GM12878 (cell line): ENCODE measurements at regions not wholly inside any gene's neighbourhood (a gene's known extent, or its start where the extent isn't known, plus 50 kb on each side); places are given as distances from the start of the nearest gene placed in this dataset.

Source experiments
- ASH2L ChIP-seq: fragments of 300-600, 200-600 bp; sonication (generic); IDR thresholded peaks from 2 replicates; pipeline ENCODE4 v1.6.1; 2017; ENCODE audit warnings: low read depth, mild to moderate bottlenecking, borderline replicate concordance
- CHD4 ChIP-seq: fragments of 200-600 bp; sonication (generic); IDR thresholded peaks from 2 replicates; pipeline ENCODE4 v1.6.1; 2016; ENCODE audit warnings: mild to moderate bottlenecking
- CREM ChIP-seq: IDR thresholded peaks from 2 replicates; pipeline ENCODE4 v1.6.1; 2014; ENCODE audit warnings: antibody characterized with exemption, low read depth
- ESRRA ChIP-seq: IDR thresholded peaks from 2 replicates; pipeline ENCODE4 v1.6.1; 2012; ENCODE audit warnings: mild to moderate bottlenecking, low read length, improper control_type of control experiment
- FOS ChIP-seq: IDR thresholded peaks from 3 replicates; pipeline ENCODE4 v1.6.1; 2011; ENCODE audit warnings: borderline replicate concordance; ENCODE audit not compliant: insufficient read length; ENCODE audit errors: extremely low read depth
- JUNB ChIP-seq: IDR thresholded peaks from 2 replicates; pipeline ENCODE4 v1.6.1; 2016; ENCODE audit warnings: antibody characterized with exemption, mild to moderate bottlenecking
- NR2F1 ChIP-seq: fragments of 450-650 bp; conservative IDR thresholded peaks from 2 replicates; pipeline ENCODE4 v1.6.1; 2017; ENCODE audit warnings: mild to moderate bottlenecking
- PAX8 ChIP-seq: fragments of 450-650 bp; IDR thresholded peaks from 2 replicates; pipeline ENCODE4 v1.6.1; 2017; ENCODE audit warnings: mild to moderate bottlenecking, moderate library complexity
- PML ChIP-seq: IDR thresholded peaks from 2 replicates; pipeline ENCODE4 v1.6.1; 2012; ENCODE audit warnings: low read length, inconsistent platforms
- RBBP5 ChIP-seq: fragments of 200-600 bp; sonication (generic); conservative IDR thresholded peaks from 2 replicates; pipeline ENCODE4 v1.6.1; 2016
- SREBF1 ChIP-seq: IDR thresholded peaks from 2 replicates; pipeline ENCODE4 v1.6.1; 2012; ENCODE audit warnings: mild to moderate bottlenecking, low read length
- STAT3 ChIP-seq: IDR thresholded peaks from 2 replicates; pipeline ENCODE4 v1.6.1; 2011; ENCODE audit warnings: low read depth, low read length, improper control_type of control experiment
- TAF1 ChIP-seq: IDR thresholded peaks from 2 replicates; pipeline ENCODE4 v1.6.1; 2011; ENCODE audit warnings: mild to moderate bottlenecking, low read depth, low read length, borderline replicate concordance
- TARDBP ChIP-seq: IDR thresholded peaks from 2 replicates; pipeline ENCODE4 v1.6.1; 2016; ENCODE audit warnings: borderline replicate concordance
- ZBED1 ChIP-seq: IDR thresholded peaks from 2 replicates; pipeline ENCODE4 v1.6.1; 2016; ENCODE audit warnings: borderline replicate concordance
- TF ChIP-seq, protein P1 (sequence below): fragments of 450-650 bp; IDR thresholded peaks from 2 replicates; pipeline ENCODE4 v1.6.1; 2017; ENCODE audit warnings: mild to moderate bottlenecking, moderate library complexity
- TF ChIP-seq, protein P2 (sequence below): fragments of 150-350 bp; IDR thresholded peaks from 2 replicates; pipeline ENCODE4 v1.6.1; 2016; ENCODE audit warnings: low read depth, low read length
- TF ChIP-seq, protein P3 (sequence below): fragments of 450-650 bp; formaldehyde crosslinking; IDR thresholded peaks from 2 replicates; pipeline ENCODE4 v1.4.0; 2022; ENCODE audit warnings: mild to moderate bottlenecking, moderate library complexity
- TF ChIP-seq, protein P4 (sequence below): fragments of 450-650 bp; IDR thresholded peaks from 2 replicates; pipeline ENCODE4 v1.6.1; 2017; ENCODE audit warnings: low read depth, mild to moderate bottlenecking, moderate library complexity
- TF ChIP-seq, protein P5 (sequence below): IDR thresholded peaks from 2 replicates; pipeline ENCODE4 v1.6.1; 2011; ENCODE audit warnings: low read depth, mild to moderate bottlenecking, low read length, moderate library complexity, borderline replicate concordance; ENCODE audit errors: extremely low read depth

DNA sequence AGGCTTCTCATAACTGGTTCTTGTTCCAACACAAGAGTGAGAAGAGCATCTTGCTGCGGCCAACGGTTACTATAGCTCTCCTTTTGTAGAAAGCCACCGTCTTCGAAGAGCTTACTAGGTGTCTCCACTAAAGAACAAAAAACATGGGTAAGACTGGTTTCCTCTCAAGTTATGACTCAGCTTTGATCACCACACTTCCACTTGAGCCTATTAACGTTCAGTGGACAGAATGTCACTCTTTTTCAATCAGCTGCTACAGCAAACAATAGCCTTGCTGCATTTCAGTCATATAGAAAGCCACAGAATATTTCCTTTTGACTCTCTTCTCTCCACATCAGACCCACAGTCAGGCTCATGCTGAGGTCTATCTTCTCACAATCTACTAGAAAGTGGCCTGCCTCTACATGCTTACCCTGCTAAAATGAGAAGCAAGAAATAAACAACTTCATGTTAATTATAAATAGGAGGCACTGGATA is 243.5 kb upstream of the PREP start (continued):
- TF ChIP-seq FOS (no peak), CHD4 (no peak), NR2F1 (peak; percentile 95), STAT3 (peak; percentile 100), JUNB (peak; percentile 100), TARDBP (no peak), ASH2L (no peak), PAX8 (no peak), TAF1 (no peak), RBBP5 (no peak), PML (peak; percentile 95), ZBED1 (peak; percentile 99), ESRRA (peak; percentile 81; the same call in 1 of the 2 replicates), SREBF1 (peak; percentile 86), CREM (peak; percentile 93)
- TF ChIP-seq, protein P1, sequence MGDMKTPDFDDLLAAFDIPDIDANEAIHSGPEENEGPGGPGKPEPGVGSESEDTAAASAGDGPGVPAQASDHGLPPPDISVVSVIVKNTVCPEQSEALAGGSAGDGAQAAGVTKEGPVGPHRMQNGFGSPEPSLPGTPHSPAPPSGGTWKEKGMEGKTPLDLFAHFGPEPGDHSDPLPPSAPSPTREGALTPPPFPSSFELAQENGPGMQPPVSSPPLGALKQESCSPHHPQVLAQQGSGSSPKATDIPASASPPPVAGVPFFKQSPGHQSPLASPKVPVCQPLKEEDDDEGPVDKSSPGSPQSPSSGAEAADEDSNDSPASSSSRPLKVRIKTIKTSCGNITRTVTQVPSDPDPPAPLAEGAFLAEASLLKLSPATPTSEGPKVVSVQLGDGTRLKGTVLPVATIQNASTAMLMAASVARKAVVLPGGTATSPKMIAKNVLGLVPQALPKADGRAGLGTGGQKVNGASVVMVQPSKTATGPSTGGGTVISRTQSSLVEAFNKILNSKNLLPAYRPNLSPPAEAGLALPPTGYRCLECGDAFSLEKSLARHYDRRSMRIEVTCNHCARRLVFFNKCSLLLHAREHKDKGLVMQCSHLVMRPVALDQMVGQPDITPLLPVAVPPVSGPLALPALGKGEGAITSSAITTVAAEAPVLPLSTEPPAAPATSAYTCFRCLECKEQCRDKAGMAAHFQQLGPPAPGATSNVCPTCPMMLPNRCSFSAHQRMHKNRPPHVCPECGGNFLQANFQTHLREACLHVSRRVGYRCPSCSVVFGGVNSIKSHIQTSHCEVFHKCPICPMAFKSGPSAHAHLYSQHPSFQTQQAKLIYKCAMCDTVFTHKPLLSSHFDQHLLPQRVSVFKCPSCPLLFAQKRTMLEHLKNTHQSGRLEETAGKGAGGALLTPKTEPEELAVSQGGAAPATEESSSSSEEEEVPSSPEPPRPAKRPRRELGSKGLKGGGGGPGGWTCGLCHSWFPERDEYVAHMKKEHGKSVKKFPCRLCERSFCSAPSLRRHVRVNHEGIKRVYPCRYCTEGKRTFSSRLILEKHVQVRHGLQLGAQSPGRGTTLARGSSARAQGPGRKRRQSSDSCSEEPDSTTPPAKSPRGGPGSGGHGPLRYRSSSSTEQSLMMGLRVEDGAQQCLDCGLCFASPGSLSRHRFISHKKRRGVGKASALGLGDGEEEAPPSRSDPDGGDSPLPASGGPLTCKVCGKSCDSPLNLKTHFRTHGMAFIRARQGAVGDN, result peak; percentile 84; the same call in 1 of the 2 replicates
- TF ChIP-seq, protein P2, sequence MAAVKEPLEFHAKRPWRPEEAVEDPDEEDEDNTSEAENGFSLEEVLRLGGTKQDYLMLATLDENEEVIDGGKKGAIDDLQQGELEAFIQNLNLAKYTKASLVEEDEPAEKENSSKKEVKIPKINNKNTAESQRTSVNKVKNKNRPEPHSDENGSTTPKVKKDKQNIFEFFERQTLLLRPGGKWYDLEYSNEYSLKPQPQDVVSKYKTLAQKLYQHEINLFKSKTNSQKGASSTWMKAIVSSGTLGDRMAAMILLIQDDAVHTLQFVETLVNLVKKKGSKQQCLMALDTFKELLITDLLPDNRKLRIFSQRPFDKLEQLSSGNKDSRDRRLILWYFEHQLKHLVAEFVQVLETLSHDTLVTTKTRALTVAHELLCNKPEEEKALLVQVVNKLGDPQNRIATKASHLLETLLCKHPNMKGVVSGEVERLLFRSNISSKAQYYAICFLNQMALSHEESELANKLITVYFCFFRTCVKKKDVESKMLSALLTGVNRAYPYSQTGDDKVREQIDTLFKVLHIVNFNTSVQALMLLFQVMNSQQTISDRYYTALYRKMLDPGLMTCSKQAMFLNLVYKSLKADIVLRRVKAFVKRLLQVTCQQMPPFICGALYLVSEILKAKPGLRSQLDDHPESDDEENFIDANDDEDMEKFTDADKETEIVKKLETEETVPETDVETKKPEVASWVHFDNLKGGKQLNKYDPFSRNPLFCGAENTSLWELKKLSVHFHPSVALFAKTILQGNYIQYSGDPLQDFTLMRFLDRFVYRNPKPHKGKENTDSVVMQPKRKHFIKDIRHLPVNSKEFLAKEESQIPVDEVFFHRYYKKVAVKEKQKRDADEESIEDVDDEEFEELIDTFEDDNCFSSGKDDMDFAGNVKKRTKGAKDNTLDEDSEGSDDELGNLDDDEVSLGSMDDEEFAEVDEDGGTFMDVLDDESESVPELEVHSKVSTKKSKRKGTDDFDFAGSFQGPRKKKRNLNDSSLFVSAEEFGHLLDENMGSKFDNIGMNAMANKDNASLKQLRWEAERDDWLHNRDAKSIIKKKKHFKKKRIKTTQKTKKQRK, result no peak
- TF ChIP-seq, protein P3, sequence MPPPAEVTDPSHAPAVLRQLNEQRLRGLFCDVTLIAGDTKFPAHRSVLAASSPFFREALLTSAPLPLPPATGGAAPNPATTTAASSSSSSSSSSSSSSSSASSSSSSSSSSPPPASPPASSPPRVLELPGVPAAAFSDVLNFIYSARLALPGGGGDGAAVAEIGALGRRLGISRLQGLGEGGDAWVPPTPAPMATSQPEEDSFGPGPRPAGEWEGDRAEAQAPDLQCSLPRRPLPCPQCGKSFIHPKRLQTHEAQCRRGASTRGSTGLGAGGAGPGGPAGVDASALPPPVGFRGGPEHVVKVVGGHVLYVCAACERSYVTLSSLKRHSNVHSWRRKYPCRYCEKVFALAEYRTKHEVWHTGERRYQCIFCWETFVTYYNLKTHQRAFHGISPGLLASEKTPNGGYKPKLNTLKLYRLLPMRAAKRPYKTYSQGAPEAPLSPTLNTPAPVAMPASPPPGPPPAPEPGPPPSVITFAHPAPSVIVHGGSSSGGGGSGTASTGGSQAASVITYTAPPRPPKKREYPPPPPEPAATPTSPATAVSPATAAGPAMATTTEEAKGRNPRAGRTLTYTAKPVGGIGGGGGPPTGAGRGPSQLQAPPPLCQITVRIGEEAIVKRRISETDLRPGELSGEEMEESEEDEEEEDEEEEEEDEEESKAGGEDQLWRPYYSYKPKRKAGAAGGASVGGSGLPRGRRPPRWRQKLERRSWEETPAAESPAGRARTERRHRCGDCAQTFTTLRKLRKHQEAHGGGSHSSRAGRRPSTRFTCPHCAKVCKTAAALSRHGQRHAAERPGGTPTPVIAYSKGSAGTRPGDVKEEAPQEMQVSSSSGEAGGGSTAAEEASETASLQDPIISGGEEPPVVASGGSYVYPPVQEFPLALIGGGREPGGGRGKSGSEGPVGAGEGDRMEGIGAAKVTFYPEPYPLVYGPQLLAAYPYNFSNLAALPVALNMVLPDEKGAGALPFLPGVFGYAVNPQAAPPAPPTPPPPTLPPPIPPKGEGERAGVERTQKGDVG (CRISPR knock-in tag), result no peak
- TF ChIP-seq, protein P4, sequence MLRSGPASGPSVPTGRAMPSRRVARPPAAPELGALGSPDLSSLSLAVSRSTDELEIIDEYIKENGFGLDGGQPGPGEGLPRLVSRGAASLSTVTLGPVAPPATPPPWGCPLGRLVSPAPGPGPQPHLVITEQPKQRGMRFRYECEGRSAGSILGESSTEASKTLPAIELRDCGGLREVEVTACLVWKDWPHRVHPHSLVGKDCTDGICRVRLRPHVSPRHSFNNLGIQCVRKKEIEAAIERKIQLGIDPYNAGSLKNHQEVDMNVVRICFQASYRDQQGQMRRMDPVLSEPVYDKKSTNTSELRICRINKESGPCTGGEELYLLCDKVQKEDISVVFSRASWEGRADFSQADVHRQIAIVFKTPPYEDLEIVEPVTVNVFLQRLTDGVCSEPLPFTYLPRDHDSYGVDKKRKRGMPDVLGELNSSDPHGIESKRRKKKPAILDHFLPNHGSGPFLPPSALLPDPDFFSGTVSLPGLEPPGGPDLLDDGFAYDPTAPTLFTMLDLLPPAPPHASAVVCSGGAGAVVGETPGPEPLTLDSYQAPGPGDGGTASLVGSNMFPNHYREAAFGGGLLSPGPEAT, result peak; percentile 97
- TF ChIP-seq, protein P5, sequence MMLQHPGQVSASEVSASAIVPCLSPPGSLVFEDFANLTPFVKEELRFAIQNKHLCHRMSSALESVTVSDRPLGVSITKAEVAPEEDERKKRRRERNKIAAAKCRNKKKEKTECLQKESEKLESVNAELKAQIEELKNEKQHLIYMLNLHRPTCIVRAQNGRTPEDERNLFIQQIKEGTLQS, result no peak
